GM18520 (cell line): ENCODE measurements at regions not wholly inside any gene's neighbourhood (a gene's known extent, or its start where the extent isn't known, plus 50 kb on each side); places are given as distances from the start of the nearest gene placed in this dataset.

Experiments
- ATAC-seq: cut with Tn5 transposase; IDR thresholded peaks from one replicate; pipeline ENCODE4 v1.9.1; 2021; ENCODE audit not compliant: unreplicated experiment

DNA sequence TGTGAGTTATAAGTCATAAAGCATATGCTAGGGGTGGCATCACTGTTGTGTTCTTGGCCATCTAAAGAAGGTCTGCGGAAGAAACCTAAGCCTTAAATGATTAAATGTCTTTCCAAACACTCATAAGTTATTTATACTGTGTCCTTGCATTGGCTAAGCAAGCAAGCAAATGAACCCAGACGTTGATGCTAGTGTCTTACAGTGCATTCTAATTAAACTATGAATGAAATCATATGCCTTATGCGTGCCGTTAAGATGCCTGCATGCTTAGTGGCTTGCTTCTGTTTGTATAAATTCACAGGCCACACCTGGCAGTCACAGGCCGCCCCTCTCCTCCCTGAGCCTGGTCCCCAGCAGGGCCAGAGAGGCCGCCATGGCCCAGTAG lies 49.9 kb downstream of the RIN2 start:
- no peak for ATAC-seq

DNA sequence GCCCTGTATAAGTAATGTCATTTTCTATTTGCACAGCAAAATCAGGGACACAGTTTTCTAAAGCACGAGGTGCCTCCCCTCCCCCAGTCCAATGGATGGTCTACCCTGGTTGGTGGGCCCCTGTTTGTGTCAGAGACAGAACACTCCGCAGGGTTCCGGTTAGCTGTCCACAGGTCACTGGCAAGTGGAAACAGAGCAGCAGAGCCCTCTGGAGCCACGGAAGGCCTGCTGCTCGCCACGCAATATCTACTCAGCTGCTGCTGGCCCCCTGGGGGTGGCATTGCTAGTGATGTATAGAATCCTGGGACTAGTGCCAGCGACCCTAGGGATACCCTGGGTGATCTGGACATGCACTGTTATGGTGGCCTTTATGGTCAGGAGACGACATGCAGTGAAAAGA lies 50.4 kb downstream of the RIN2 start:
- no peak for ATAC-seq

DNA sequence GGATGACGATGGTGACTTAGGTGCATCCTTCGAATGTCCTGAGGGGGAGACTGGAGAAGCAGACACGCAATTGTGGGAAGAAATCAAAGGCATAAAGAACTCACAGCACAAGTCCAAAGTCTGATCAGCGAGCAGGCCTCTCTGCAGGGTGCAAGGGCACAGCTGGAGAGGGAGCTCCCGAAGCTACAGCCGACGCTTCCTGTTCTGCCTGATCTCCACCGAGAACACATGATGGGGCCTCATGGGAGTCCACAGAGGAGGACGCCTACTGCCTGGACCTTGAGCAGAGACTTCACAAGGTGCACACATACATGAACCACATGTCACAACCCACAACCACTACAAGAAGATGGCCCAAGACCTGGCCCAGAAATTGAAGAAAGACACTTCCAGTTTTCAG lies 51.4 kb downstream of the RIN2 start:
- no peak for ATAC-seq

DNA sequence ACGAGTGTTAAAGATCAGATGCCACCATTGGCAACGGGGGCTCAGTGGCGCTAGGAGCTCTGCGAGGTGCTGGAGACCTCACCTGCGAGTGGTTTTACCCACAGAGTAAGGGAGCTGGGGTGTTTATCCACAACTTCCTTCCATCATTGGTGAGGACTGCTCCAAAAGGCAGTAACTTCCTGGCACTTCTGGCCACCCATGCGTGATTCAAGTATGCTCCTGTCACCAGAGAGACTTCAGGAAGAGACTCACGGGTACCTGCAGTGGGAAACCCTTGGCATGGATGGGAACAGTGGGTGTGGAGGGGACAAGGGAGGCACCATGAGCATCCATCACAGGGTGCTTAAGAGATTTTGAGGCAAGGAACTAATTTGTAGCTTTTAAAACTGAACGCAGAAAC lies 53.2 kb downstream of the RIN2 start:
- no peak for ATAC-seq

DNA sequence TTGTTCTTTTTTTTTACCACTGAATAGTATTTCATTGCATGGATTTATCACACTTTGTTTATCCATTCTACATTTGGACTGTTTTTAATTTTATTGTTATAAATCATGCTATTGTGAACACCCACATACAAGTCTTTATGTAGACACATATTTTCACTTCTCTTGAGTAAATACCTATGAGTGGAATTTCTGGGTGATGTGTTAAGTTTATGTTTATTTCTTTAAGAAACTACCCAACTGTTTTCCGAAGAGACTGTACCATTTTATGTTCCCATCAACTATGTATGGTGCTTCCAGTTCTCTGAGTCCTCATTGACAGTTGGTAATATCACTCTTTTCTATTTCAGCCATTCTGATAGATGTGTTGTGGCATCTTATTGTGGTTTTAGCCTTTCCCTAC lies 54.0 kb downstream of the RIN2 start:
- ATAC-seq: no peak

DNA sequence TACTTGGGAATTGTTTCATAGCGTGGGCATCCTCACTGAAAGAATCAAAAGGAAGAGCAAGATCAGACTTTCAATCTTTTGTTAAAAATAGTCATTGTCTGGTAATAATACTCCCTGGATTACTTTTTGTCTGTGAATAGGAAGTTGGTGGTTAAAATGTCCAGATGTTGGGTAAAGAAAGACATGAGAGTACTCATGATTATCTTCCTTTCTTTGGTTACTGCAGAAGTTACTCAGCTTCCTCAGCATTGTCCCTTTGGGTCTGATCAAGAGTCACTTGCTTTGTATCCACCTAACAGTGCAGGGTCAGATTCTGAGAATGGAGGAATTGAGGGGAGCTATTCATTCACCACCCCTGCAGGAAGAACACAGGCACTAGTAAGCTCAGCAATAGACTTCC lies 54.6 kb downstream of the RIN2 start:
- no peak for ATAC-seq

DNA sequence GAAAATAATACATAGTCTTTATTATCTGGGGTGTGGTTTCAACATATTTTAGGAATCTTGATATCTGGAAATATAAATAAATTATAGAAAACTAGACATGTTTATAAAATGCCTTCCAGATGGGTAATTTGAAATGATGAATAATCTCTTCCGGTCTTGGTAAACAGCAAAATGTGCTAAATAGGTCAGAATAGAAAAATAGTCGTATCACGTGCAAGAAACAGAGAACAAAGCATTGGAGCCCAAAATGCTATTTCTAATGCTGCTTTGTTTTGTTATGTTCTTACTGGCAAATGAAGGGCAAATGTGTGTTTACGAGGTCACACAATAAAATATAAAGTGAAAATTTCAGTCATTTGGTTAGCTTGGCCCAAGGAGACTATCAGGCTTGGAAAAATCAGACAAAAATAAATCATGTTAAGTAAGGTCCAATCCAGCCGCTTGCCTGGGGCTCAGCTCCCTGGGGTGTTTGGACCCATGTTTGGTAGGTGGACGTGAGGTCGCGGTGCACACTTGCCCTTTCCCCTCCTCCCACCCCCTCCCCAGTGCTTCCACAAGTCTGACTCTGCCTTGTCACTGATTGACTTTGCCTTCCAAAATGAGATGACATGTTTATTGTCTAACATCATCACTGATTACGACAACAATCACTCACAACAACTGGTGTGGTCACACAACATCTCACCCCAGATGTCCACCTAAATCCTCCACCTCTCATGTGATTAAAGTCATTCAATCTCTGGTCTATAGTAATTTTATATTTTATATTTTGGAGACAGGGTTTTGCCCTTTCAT lies 56.0 kb downstream of the RIN2 start:
- ATAC-seq: no peak

DNA sequence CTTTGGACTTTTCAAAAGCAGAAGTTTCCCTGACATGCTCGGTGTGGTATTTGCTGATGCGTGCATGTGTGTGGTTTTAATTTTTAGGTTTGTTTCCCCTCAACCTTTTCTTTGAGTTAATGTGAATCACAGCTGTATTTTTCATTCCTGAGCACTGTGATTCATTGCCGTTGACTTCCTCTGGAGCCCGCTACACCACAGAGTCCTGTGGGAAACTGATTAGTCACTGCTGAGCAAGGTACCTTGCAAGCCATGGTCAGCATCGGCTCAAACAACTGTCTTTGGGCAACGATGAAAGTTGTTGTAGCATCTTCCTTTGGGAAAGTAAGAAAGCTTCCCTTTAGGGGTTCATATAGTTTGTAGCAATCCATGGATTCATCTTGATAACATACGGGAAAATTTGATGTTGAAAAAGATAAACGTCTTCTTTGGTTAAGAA lies 57.5 kb downstream of the RIN2 start:
- no peak for ATAC-seq

DNA sequence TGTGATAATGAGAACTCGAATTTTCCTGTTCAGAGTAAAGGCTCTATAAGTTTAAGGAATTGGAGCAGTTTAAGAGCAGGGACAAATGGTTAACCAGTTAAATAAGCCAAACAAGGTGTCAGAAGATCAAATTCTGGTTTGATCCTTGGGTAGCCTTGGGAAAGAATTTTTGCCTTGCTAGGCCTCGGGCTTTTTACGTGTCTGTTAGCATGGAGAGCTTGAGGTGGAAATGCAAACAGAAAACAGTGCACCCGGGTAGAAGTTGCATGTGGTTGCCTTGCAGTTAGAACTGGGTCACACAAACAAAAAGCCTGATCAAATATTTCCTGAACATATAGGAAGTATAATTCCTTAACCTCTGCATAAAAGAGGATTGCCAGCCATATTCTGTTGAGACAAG lies 58.3 kb downstream of the RIN2 start:
- no peak for ATAC-seq

DNA sequence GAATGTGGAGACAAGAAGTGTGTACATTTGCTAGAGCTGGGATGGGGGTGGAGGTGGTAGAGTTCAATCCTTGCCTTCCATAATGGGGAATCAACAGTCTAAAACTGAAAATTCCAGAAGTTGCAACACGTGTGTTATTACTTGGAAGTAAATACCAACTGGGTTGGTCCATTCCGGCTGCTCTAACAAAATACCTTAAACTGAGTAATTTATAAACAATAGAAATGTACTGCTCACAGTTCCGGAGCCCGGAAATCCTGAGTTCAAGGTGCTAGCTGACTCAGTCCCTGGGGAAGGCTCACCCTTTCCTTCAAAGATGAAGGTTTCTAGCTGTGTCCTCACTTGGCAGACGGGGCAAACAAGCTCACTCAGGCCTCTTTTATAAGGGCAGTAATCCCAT lies 59.0 kb downstream of the RIN2 start:
- ATAC-seq: no peak

DNA sequence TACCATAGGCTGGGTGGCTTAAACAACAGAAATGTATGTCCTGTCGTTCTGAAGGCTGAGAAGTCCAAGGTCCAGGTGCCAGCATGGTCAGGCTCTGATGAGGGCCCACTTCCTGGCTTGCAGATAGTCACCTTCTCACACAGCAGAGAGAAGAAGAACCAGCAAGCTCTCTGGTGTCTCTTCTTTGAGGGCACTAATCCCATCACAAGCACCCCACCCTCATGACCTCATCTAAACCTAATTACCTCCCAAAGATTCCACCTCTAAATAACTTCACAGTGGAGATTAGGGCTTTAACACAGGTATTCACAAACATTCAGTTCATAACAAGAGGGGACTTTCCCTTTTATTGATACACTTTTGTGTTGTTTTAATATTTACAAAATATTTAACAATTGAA lies 61.1 kb downstream of the RIN2 start:
- no peak for ATAC-seq

DNA sequence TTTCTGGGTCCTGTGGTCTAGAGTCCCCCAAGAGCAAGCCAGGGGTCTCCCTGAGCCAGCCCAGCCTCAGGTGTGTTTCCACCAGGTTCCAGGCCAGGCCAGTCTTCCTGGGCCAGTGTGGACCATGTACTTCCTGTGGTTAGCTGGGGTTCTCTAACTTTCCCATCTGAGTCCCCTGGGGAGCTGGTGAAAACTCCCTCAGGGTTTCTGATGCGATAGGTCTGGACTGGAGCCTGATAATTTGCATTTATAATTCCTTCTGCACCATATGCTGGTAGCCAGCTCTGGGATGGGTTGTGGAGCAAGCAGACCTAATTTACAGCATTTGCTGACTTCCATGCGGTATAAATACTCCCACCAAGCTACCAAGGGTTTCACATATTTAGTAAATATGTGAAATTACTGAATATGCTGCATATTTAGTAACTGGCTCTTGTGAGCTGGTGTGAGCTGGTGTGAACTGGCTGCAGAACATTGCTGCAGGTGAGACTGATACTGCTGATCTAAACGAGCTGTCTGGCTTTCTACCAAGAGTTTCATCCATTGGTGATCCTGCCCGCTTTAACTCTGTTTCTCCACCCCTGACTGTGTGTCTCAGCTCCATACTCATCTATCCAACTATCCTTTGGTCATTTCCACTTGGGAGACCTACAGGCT lies 62.6 kb downstream of the RIN2 start:
- ATAC-seq: no peak

DNA sequence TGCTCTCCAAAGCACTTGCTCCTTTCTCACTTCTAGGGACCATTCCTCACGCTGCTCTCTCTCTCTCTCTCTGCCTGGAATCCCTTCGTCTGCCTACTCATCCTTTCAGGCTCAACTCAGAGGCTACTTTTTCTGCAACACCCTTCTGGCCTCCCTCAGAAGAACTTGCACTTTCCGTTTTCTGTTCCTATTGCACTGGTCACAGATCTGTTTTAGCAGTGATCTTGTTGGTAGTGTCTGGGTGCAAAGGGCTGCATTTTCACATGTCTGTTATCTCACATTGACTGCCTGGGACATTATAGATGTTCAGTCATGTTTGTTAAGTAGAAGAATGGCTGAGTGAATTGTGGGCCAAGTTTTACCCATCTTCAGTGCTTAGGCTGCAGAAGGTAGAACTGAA lies 63.5 kb downstream of the RIN2 start:
- ATAC-seq: no peak

DNA sequence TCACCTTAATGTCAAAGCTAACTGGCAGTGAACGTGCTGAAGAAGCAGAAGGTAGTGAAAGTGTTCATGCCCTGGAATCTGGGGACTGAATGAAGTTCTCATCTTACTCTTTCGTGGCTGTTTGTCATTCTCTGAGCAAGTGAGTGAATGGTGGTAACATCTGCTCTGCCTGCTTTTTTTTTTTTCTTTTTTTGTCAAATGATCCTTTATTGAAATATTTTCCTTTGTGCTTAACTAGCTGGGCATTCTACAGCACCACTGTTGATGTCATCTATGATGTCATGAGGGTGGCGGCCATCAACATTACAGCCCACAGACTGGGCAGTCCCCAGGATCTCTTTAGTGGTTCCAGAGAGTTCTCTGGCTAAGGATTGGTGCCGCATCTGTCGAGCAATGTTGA lies 65.2 kb downstream of the RIN2 start:
- no peak for ATAC-seq

DNA sequence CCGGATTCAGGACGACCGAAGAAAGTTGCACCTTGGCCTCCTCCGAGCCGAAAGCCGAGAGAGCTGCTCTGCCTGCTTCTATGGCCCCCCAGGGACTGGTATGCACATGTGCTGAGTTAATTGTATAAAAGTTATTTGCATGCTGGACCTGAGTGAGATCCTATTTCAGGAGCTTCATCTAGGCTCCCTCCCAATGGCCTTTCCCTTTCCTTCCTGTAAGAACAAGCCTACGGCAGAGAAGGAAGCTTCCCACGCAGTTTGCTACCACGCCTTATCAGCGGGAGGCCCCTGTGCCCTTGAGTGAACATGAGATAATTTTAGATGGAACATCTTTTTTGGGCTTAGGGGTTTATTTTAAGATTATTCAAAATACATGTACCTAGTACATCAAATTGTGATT lies 65.9 kb downstream of the RIN2 start:
- ATAC-seq: no peak

DNA sequence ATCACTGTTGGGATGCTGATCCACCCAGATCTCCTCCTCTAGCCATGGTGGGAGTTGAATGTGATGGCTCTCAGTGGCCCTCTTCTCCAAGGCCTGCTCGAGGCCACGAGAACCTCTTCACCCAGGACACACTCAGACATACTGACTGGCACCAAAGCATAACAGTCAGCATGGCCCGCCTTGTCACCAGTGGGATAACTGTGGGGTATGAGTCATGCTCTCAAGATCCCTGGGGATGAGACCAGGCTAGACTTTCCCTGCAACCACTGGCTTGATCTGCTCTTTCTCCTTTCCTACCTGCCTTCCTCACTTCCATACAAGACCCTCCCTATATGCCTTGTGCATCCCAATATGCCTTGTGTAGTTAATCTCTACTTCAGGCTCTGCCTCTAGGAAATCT lies 66.8 kb downstream of the RIN2 start:
- no peak for ATAC-seq

DNA sequence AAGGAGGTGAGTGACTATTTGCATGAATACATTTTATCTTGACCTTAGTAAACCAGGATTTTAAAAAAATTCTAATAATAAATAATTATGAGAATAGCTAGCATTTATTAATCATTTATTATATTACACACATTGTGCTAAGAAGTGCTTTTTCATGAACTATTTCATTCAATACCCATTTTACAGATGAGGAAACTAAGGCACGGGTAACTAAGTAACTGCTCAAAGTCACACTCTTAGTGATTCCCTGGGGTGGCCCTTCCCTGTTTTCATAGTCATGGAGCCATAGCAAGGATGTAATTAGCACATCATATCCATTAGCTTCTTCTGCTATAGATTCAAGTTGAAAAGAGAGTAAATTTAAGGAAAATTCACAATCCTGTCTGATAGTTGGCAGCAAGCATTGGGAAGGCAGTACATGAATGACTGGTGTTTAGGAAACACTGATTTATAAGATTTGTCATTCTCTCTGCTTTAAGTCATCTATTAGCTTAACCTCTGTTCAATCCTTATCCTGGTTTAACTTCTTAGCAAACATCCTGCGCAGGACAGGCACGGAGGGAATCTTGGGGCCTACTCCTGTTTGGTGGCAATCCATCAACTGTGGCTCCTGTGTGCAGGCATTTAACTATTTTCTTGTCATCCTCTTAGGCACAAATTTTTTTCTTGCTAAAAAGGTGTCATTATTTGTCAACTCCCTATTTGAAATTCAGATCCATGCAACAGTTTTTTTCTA lies 68.3 kb downstream of the RIN2 start:
- no peak for ATAC-seq

DNA sequence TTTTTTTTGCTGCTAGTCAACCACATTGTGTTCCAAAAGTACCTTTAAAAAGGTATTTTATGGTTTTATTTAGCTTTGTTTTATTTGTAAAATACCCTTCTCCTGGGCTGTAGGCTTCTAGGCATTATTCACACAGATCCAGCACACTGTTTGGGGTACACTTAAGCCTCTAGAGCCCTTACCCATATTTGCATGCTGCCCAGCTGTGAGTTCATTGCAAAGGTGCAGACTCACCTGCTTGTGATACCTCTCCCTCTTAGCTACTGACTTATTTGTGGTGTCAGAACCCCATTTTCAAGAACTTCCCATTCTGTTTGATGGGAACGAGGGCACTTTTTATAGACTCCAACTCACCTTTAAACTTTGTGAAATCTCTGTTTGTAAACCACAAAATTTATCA lies 69.8 kb downstream of the RIN2 start:
- ATAC-seq: no peak

DNA sequence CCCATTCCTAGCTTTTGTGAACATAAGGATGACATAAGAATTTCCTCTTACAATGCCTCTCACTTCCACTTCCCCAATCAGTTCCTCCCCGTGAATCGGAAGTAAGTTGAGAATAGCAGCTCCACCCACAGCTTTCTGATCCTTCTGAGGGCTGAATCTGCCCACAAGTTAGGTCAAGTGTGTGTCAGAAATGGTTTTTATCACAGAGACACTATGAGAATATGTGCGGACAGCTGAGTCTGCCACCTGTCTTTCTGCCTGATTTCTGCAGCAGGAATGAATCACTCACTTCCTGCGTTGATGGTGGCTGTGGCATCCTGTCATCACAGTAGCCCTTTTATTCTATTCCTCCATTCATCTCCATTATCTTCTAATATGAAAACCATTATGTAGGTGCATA lies 70.2 kb downstream of the RIN2 start:
- peak; percentile 92 for ATAC-seq

DNA sequence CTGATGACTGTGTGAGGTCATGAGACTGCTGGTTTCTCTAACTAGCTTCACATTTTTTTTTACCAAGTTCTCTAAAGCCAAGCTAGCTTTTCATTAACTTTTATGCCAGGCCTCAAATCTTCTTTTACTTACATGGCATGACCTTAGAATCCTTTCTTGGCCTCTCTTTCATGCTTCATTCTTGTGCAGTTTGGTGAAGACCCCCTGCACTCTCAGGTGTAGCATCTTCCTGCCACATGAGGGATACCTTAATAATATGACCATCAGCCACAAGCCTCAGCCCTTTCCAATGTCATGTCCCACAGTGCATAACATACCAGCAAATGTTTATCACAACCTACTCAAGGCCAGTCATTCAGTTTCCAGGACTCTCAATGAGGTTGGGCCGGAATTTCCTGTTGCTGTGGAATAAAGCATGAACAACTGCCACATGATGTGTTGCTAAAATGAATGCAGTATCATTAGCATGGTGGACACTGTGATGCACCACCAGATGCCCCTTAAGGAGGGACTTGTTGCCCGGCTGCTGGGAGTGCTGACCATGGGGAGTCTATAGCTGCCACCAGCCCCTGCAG lies 72.2 kb downstream of the RIN2 start:
- ATAC-seq: no peak

DNA sequence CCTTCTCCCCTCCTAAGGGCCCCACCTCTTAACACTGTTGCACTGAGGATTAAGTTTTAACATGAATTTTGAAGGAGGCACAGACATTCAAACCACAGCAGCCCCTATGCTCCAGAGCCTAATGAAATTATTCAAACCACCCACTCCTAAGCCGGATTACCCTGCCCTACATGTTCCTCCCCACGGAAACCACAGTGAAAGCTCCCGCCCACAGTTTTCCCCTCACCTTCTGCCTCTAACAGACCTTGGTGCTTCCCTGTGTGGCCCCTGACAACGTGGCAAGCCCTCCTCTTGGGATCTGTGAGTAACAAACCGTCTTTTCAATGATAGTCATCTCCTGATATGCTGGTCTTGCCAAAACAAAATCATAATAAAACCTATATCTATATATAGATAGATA lies 74.8 kb downstream of the RIN2 start:
- no peak for ATAC-seq

DNA sequence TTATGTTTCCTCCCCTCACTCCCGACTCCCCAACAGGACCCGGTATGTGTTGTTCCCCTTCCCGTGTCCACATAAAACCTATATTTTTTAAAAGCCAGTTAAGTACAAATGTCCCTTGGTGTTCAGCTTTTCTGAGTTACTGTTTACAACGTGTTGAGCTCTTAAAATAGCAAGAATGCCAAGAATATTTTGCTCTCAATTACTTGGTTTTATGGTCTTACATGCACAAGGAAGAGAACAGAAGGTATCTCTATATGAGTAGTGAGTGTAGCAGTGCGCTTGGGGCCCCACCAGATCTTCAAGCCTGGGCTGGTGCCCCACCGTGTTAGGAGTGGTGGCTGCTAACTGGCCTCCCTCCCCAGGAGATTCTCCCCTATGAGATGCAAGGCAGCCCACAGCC lies 75.3 kb downstream of the RIN2 start:
- ATAC-seq: no peak
